GM18499 (cell line): ENCODE measurements at regions not wholly inside any gene's neighbourhood (a gene's known extent, or its start where the extent isn't known, plus 50 kb on each side); places are given as distances from the start of the nearest gene placed in this dataset.

Source experiments
- ATAC-seq: cut with Tn5 transposase; IDR thresholded peaks from one replicate; pipeline ENCODE4 v1.9.1; 2021; ENCODE audit warnings: moderate number of reproducible peaks; ENCODE audit not compliant: insufficient read depth, unreplicated experiment

- ATAC-seq = no peak
These were observed 89.5 kb upstream of the RAB4A start for GRCh38 chr1:229181419-229181818.

- no peak for ATAC-seq
These were observed 87.3 kb upstream of the RAB4A start for GRCh38 chr1:229183588-229183987.

GRCh38 chr1:229184066-229184465 lies 86.8 kb upstream of the RAB4A start:
- ATAC-seq = no peak

GRCh38 chr1:229185963-229186362 lies 84.9 kb upstream of the RAB4A start:
- ATAC-seq = no peak

GRCh38 chr1:229186373-229187056 lies 84.4 kb upstream of the RAB4A start:
- ATAC-seq = peak; percentile 75

- no peak for ATAC-seq
These were observed 80.8 kb upstream of the RAB4A start for GRCh38 chr1:229190057-229190575.

GRCh38 chr1:229191066-229191674 lies 79.7 kb upstream of the RAB4A start:
- ATAC-seq = no peak

- ATAC-seq = no peak
These were observed 78.9 kb upstream of the RAB4A start for GRCh38 chr1:229192031-229192430.

GRCh38 chr1:229192853-229193252 lies 78.1 kb upstream of the RAB4A start:
- ATAC-seq = no peak

- ATAC-seq = no peak
These were observed 76.8 kb upstream of the RAB4A start for GRCh38 chr1:229194096-229194495.

- no peak for ATAC-seq
These were observed 75.7 kb upstream of the RAB4A start for GRCh38 chr1:229195246-229195645.

GRCh38 chr1:229196404-229197264 lies 74.3 kb upstream of the RAB4A start:
- no peak for ATAC-seq

GRCh38 chr1:229197265-229197585 lies 73.7 kb upstream of the RAB4A start:
- no peak for ATAC-seq

- no peak for ATAC-seq
These were observed 71.4 kb upstream of the RAB4A start for GRCh38 chr1:229199261-229200243.

- ATAC-seq = no peak
These were observed 67.7 kb upstream of the RAB4A start for GRCh38 chr1:229203030-229203751.

- no peak for ATAC-seq
These were observed 66.8 kb upstream of the RAB4A start for GRCh38 chr1:229203991-229204632.

- no peak for ATAC-seq
These were observed 65.8 kb upstream of the RAB4A start for GRCh38 chr1:229204921-229205777.

- ATAC-seq = no peak
These were observed 65.1 kb upstream of the RAB4A start for GRCh38 chr1:229205854-229206253.
